ENCODE measurements at regions not wholly inside any gene's neighbourhood (a gene's known extent, or its start where the extent isn't known, plus 50 kb on each side); places are given as distances from the start of the nearest gene placed in this dataset.

DNA sequence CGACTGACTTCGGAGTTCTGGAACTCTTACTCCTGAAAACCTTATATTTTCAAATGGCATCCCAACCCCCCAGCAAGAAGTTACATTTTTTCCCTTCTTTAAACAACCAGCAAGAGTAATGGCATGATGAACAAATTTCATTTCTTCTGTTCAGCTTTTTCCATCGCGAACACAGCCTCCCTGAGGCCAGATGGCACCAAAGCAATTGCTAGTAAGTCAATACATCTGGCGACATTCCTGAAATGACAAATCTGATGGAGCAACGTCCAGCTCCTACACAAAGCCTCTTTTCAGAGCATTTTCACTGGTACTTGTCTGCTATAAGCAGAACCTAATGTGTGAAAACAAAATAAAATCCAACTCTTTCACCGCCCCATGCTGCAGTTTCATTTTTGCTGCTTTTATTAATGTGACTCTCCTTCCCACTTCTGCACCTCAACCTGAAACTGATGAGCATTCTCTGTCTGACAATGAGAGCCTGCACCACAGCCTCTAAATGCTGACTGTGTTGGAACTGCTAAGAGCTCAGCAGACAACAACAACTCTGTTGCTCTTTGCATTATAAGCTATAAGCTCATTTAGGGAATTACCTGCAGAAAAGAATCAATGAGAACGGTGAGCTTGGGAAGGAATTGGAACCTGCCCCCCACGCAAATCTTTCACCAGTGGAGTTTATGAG is 229.8 kb downstream of the FGFR2 start:
- TF ChIP-seq CTCF (IDR thresholded peaks at IDR 0.05; ENCODE audit: low read length, missing control alignments) = no peak
- DNase-seq (ENCODE audit: low read depth) = no peak
- no peak overlapping the region for H3K4me3 ChIP-seq (replicated peaks; ENCODE audit: low read depth, low read length)

DNA sequence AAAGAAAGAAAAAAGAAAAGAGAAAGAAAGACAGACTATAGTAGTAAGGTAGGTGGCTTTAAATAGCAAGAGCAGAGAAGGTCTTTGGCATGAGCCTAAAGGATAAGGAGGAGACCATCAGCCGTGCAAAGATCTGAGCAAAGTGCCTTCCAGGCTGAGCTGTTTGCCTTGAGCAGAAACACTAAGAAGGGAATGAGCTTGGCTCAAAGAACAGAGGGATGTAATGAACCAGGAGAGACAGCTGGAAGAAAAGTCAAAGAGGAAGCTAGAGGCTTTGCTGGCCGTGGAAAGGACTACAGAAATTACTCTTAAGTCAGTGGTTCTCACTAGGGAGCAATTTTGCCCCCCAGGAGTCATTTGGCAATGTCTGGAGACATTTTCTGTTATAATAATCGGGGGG is 228.6 kb downstream of the FGFR2 start:
- no peak for TF ChIP-seq CTCF (IDR thresholded peaks at IDR 0.05; ENCODE audit: low read length, missing control alignments)
- DNase-seq (ENCODE audit: low read depth) = no peak
- H3K4me3 ChIP-seq (replicated peaks; ENCODE audit: low read depth, low read length) = no peak overlapping the region

- no peak overlapping the region for H3K4me3 ChIP-seq (replicated peaks; ENCODE audit: low read depth, low read length)
- no peak for TF ChIP-seq CTCF (IDR thresholded peaks at IDR 0.05; ENCODE audit: low read length, missing control alignments)
- no peak for DNase-seq (ENCODE audit: low read depth)
Observed at GRCh38 chr10:121371836-121372235, 226.4 kb downstream of the FGFR2 start.

DNA sequence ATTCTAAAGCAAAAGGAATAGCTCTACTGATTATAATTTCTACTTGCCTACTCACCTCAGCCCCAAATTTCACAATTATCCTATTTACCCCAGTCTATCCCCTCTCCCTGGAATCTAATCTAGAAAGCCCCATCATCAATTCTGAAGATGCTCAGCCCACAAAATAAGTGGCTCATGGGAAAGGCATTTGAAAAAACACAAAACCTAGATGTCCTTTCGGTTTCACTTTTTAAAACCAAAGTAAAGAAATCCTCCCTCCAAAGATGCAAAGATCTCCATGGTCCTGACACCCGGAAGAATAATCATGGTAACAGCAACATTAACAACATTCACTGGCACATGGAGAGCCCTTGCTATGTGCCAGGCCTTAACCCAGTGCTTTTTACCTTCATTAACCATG is 224.8 kb downstream of the FGFR2 start:
- no peak for DNase-seq (ENCODE audit: low read depth)
- TF ChIP-seq CTCF (IDR thresholded peaks at IDR 0.05; ENCODE audit: low read length, missing control alignments) = no peak
- no peak overlapping the region for H3K4me3 ChIP-seq (replicated peaks; ENCODE audit: low read depth, low read length)

DNA sequence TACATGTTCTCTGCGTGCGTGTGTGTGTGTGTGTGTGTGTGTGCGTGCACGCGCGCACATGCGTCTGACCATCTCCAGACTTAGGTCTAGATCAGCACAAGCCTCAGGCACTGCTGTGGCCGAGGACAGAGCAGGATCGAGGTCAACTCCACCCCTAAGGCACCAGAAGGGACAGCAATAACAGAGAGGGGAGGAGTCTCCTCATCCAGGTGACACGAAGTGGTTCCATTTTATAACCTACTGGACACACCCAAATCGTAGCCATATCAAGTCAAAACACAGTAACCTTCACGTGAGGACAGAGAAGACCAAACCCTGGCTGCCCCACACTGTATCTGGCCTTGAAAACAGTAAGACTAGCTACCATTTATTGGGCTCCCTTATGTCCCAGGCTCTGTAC is 224.1 kb downstream of the FGFR2 start:
- DNase-seq (ENCODE audit: low read depth) = no peak
- no peak for TF ChIP-seq CTCF (IDR thresholded peaks at IDR 0.05; ENCODE audit: low read length, missing control alignments)
- no peak overlapping the region for H3K4me3 ChIP-seq (replicated peaks; ENCODE audit: low read depth, low read length)

GRCh38 chr10:121375172-121375571 is 223.1 kb downstream of the FGFR2 start:
- TF ChIP-seq CTCF (IDR thresholded peaks at IDR 0.05; ENCODE audit: low read length, missing control alignments) = no peak
- no peak overlapping the region for H3K4me3 ChIP-seq (replicated peaks; ENCODE audit: low read depth, low read length)
- DNase-seq (ENCODE audit: low read depth) = no peak

DNA sequence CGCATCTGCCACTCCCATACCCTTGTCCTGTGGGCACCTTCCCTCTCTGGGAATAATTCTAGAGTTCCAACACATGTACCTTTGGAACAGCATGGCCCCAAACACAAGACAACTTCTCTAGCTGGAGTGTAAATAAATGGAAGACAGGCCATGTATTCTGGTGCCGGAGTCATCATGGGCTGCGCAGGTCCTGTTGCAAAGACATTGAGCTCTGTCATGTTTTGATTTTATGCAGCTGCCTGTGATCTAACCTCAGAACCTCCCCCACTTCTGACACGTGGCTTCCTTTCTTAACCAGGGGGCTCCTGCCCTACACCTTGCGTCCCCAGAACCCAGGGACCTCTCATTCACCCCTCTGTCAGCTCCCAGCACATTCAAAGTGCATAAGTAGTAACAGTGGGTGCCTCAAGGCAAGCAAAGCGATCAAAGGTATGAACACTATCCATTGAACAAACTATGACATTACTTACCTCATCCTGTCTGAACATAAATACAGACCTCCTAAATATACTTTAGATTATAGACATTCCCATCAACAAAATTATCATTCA is 219.9 kb downstream of the FGFR2 start:
- H3K4me3 ChIP-seq (replicated peaks; ENCODE audit: low read depth, low read length) = no peak overlapping the region
- no peak for DNase-seq (ENCODE audit: low read depth)
- no peak for TF ChIP-seq CTCF (IDR thresholded peaks at IDR 0.05; ENCODE audit: low read length, missing control alignments)
